Endothelial cell of umbilical vein (primary cell): ENCODE measurements at regions not wholly inside any gene's neighbourhood (a gene's known extent, or its start where the extent isn't known, plus 50 kb on each side); places are given as distances from the start of the nearest gene placed in this dataset.

Experiments used
- BruUV-seq: library from RNA; stranded (reverse); fragments of 400-500 nt; replicated peaks from 2 replicates; lab custom pipeline; 2021; lab: Mats Ljungman, UMichigan
- CTCF ChIA-PET: fragments of 300-600, 350-600 bp; sonication (Branson Sonifier 250); formaldehyde crosslinking; loops from one replicate; lab custom pipeline; 2021; ENCODE audit warnings: antibody characterized with exemption, inconsistent platforms; lab: Charles Lee
- POLR2A ChIA-PET: fragments of 300-600, 350-600 bp; sonication (Branson Sonifier 250); formaldehyde crosslinking; loops from one replicate; lab custom pipeline; 2021; ENCODE audit warnings: antibody characterized with exemption, inconsistent platforms; lab: Charles Lee
- DNase-seq: peaks from one replicate; pipeline ENCODE4 v3.0.0-alpha.2; 2011; ENCODE audit warnings: low read depth, low spot score
- FAIRE-seq: peaks from 2 replicates; lab custom pipeline; 2011; peaks lifted over from hg19 to GRCh38; lab: Jason Lieb, UNC
- H2AFZ ChIP-seq: 2 replicates; pipeline ENCODE4 v1.6.0; 2012; ENCODE audit warnings: low read depth, low read length, control low read depth, inconsistent platforms
- H3K27ac ChIP-seq: 2 replicates; pipeline ENCODE4 v1.5.1; 2011; ENCODE audit warnings: low read depth, mild to moderate bottlenecking, control low read depth, low read length, moderate library complexity; ENCODE audit not compliant: insufficient read depth
- H3K27me3 ChIP-seq, 2 experiments: 2 replicates each; pipeline versions ENCODE4 v1.6.0 to v1.6.1; 2011; ENCODE audit warnings: low read length in 2 of 2, mixed read lengths in 1 of 2; ENCODE audit not compliant: control insufficient read depth in 2 of 2, insufficient read depth in 2 of 2
- H3K36me3 ChIP-seq, 2 experiments: 2 replicates in 1 of 2; 3 replicates in 1 of 2; pipeline ENCODE4 v1.5.1; 2011; ENCODE audit warnings: low read length in 2 of 2, mild to moderate bottlenecking in 1 of 2, moderate library complexity in 1 of 2; ENCODE audit not compliant: control insufficient read depth in 2 of 2, insufficient read depth in 2 of 2; ENCODE audit errors: extremely low read depth in 1 of 2
- H3K4me1 ChIP-seq: 3 replicates; pipeline ENCODE4 v1.5.1; 2011; ENCODE audit warnings: mild to moderate bottlenecking, low read length; ENCODE audit not compliant: control insufficient read depth, insufficient read depth; ENCODE audit errors: extremely low read depth
- H3K4me2 ChIP-seq: 2 replicates; pipeline ENCODE4 v1.6.1; 2011; ENCODE audit warnings: low read length, control low read depth, mixed read lengths; ENCODE audit not compliant: insufficient read depth
- H3K4me3 ChIP-seq, 3 experiments: fragments of 200-600 bp in 1 of 3; sonication (generic), shearing (Covaris generic) in 1 of 3; replicated peaks in 1 of 3; 2 replicates each; pipeline ENCODE4 v1.5.1; 2011 to 2016; ENCODE audit warnings: control low read depth in 3 of 3, low read length in 3 of 3, mild to moderate bottlenecking in 2 of 3, inconsistent platforms in 1 of 3, low read depth in 1 of 3, moderate library complexity in 1 of 3; ENCODE audit not compliant: insufficient read depth in 1 of 3
- H3K79me2 ChIP-seq: 2 replicates; pipeline ENCODE4 v1.6.0; 2012; ENCODE audit warnings: low read length, inconsistent platforms; ENCODE audit not compliant: control insufficient read depth, insufficient read depth
- H3K9ac ChIP-seq: replicated peaks from 2 replicates; pipeline ENCODE3; 2011; ENCODE audit warnings: low read length, control low read depth; ENCODE audit not compliant: insufficient read depth; ENCODE audit errors: extremely low read depth
- H3K9me1 ChIP-seq: replicated peaks from 3 replicates; pipeline ENCODE4 v1.6.0; 2011; ENCODE audit warnings: mild to moderate bottlenecking, low read length; ENCODE audit not compliant: control insufficient read depth, insufficient read depth; ENCODE audit errors: extremely low read depth
- H3K9me3 ChIP-seq: replicated peaks from 2 replicates; pipeline ENCODE4 v1.5.1; 2012; ENCODE audit warnings: low read length, inconsistent platforms; ENCODE audit not compliant: control insufficient read depth, insufficient read depth
- H4K20me1 ChIP-seq: replicated peaks from 2 replicates; pipeline ENCODE3; 2011; ENCODE audit warnings: mild to moderate bottlenecking, low read length; ENCODE audit not compliant: control insufficient read depth, insufficient read depth; ENCODE audit errors: extremely low read depth
- EZH2 ChIP-seq: IDR thresholded peaks from 2 replicates; pipeline ENCODE4 v1.6.1; 2012; ENCODE audit warnings: borderline replicate concordance, low read depth, mild to moderate bottlenecking, moderate library complexity, low read length, inconsistent platforms; ENCODE audit not compliant: severe bottlenecking
- FOS ChIP-seq: IDR thresholded peaks from 2 replicates; pipeline ENCODE4 v1.6.1; 2011; ENCODE audit warnings: mild to moderate bottlenecking, low read length, moderate library complexity, borderline replicate concordance; ENCODE audit not compliant: insufficient read depth
- GATA2 ChIP-seq: IDR thresholded peaks from 2 replicates; pipeline ENCODE4 v1.7.0; 2011; ENCODE audit warnings: low read depth, mild to moderate bottlenecking, moderate library complexity, mixed read lengths, low read length; ENCODE audit not compliant: insufficient read length, insufficient read depth
- JUN ChIP-seq: IDR thresholded peaks from 2 replicates; pipeline ENCODE4 v1.6.1; 2011; ENCODE audit warnings: borderline replicate concordance, low read depth; ENCODE audit not compliant: insufficient read length, insufficient read depth
- MYC ChIP-seq: IDR thresholded peaks from one replicate; pipeline ENCODE4 v1.6.1; 2011; ENCODE audit warnings: mild to moderate bottlenecking, low read depth, low read length
- POLR2A ChIP-seq: IDR thresholded peaks from 2 replicates; pipeline ENCODE4 v1.6.1; 2012; ENCODE audit warnings: low read depth, mild to moderate bottlenecking, control low read depth, low read length
- POLR2AphosphoS5 ChIP-seq: IDR thresholded peaks from 2 replicates; pipeline ENCODE4 v1.6.1; 2012; ENCODE audit warnings: low read depth, mild to moderate bottlenecking, control low read depth, low read length, moderate library complexity; ENCODE audit not compliant: insufficient read depth
- dilution Hi-C: fragments of 300-500 bp; cut with MboI; formaldehyde crosslinking; loops from one replicate; pipeline ENCODE4 v1.15.0; 2019; ENCODE audit warnings: low sequenced_read_pairs; ENCODE audit not compliant: extremely low pct_ligation_motif_present
- intact Hi-C: fragments of 100-400 bp; cut with micrococcal nuclease; formaldehyde crosslinking; loops from one replicate; pipeline ENCODE4 v1.10.0; 2022
- TF ChIP-seq, protein P1 (sequence below), 2 donors: IDR thresholded peaks; 1 replicate in 1 of 2; 2 replicates in 1 of 2; pipeline ENCODE4 v1.5.1; 2011; ENCODE audit warnings: low read length in 2 of 2, mild to moderate bottlenecking in 2 of 2, moderate library complexity in 2 of 2, control low read depth in 1 of 2, inconsistent platforms in 1 of 2, low read depth in 1 of 2; ENCODE audit not compliant: insufficient read depth in 1 of 2; ENCODE audit errors: extremely low read depth in 1 of 2
- TF ChIP-seq, protein P2 (sequence below): IDR thresholded peaks from 2 replicates; pipeline ENCODE4 v1.6.1; 2011; ENCODE audit not compliant: insufficient read depth, insufficient read length

DNA sequence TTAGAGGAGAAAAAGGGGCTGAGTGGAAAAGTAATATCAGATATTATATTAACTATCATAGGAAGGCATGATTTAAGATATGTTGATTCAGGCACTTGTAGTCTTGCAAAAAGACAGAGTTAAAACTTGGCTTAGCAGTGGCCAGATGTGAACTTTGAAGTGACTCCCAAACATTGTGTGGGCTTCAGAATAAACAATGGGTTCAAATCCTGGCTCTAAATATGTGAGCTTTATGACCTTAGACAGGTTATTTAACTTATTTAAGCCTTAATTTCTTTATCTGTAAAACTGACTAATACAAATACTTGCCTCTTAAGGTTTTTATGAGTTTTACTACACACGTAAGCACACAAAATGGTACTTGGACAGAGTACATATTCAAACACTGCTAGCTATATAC is 85.9 kb downstream of the TNFSF18 start:
- Histone ChIP-seq H3K9ac (no peak overlapping the region), H4K20me1 (no peaks in the 10 kb centered on the region), H3K4me3 (no peak overlapping the region), H3K27me3 (no peaks in the 10 kb centered on the region), H3K27ac (no peak overlapping the region), H3K36me3 (no peaks in the 10 kb centered on the region), H3K9me1 (no peaks in the 10 kb centered on the region), H3K79me2 (no peaks in the 10 kb centered on the region), H3K4me2 (no peak overlapping the region), H3K9me3 (no peaks in the 10 kb centered on the region), H3K4me1 (peaks cover 30% of the 10 kb centered on the region), H2AFZ (no peak overlapping the region)
- intact Hi-C loops: no loop called here
- FAIRE-seq (no peak), DNase-seq (no peak)
- TF ChIP-seq JUN (no peak), MYC (no peak), POLR2AphosphoS5 (no peak), EZH2 (no peak), GATA2 (no peak), FOS (no peak), POLR2A (no peak)
- TF ChIP-seq, protein P1, sequence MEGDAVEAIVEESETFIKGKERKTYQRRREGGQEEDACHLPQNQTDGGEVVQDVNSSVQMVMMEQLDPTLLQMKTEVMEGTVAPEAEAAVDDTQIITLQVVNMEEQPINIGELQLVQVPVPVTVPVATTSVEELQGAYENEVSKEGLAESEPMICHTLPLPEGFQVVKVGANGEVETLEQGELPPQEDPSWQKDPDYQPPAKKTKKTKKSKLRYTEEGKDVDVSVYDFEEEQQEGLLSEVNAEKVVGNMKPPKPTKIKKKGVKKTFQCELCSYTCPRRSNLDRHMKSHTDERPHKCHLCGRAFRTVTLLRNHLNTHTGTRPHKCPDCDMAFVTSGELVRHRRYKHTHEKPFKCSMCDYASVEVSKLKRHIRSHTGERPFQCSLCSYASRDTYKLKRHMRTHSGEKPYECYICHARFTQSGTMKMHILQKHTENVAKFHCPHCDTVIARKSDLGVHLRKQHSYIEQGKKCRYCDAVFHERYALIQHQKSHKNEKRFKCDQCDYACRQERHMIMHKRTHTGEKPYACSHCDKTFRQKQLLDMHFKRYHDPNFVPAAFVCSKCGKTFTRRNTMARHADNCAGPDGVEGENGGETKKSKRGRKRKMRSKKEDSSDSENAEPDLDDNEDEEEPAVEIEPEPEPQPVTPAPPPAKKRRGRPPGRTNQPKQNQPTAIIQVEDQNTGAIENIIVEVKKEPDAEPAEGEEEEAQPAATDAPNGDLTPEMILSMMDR (IDR thresholded peaks at IDR 0.05; ENCODE audit: extremely low read depth in 1 of 2, insufficient read depth in 1 of 2, low read depth in 1 of 2, low read length in 2 of 2): no peak
- TF ChIP-seq, protein P2, sequence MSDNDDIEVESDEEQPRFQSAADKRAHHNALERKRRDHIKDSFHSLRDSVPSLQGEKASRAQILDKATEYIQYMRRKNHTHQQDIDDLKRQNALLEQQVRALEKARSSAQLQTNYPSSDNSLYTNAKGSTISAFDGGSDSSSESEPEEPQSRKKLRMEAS: no peak
- POLR2A ChIA-PET: no interaction called here
- CTCF ChIA-PET: interaction anchor here (1.7 kb wide), 1 partner anchor 16 kb away, joined by 4 read pairs; no protein-coding TSS in a partner anchor
- dilution Hi-C loops: loop anchor here (25.0 kb wide), 1 partner anchor 222 kb away; no protein-coding TSS in a partner anchor
- BruUV-seq: no TSS peak
